HG02763 (cell line): ENCODE measurements at regions not wholly inside any gene's neighbourhood (a gene's known extent, or its start where the extent isn't known, plus 50 kb on each side); places are given as distances from the start of the nearest gene placed in this dataset.
"Not testable (repeated sequence)": the region's sequence is repeated elsewhere in the genome, so short reads cannot be mapped to it uniquely, and the experiment has no call there.

ENCODE experiments used
- ATAC-seq: cut with Tn5 transposase; IDR thresholded peaks from one replicate; pipeline ENCODE4 v1.9.1; 2021; ENCODE audit warnings: mild to moderate bottlenecking, moderate library complexity; ENCODE audit not compliant: unreplicated experiment

DNA sequence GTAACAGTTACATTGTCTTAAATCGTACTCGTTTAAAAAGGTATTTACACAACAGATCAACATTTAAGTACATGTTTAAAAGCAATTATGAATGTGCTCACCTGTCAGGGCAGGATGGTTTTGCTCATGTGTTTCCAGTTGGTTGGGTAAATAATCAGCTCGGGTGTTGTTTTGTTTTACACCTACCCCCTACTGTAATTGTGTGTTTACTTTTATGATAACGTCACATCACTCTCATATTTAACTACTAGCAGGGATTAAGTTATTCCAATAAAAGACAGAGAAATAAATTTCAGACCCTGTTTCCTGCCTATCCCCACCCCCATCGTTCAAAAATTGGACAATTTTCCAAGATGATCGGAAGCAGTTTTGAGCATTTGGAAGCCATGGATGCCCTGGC is 390.2 kb downstream of the SEC14L1 start:
- ATAC-seq: no peak

DNA sequence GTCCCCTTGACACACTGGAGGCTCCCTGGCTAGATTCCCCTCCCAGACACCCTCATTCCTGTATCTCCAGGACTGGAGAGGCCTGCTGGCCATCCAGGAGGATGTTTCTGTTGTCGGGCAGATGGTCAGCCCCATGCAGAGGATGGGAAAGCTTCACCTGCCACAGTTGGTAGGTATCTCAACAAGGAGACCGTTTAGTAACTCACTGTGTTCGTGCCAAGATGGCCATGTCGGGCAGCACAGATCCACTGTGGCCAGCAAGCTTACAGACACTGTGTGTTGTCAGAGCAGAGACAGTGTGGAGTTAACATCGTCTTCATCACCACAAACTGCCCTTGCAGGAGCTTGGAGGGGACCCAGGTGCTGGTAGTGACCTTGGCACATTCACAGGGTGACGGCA is 390.9 kb downstream of the SEC14L1 start:
- no peak for ATAC-seq

DNA sequence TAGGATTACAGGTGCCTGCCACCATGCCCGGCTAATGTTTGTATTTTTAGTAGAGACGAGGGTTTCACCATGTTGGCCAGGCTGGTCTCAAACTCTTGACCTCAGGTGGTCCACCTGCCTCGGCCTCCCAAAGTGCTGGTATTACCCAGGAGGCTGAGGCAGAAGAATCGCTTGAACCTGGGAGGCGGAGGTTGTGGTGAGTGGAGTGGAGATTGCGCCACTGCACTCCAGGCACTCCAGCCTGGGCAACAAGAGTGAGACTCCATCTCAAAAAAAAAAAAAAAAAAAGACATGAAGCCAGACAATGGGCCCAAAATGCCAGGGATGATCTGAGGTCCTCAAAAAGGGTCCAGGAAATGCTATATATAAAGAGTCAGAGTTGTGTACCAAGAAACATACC is 392.9 kb downstream of the SEC14L1 start:
- ATAC-seq: not testable (repeated sequence)

DNA sequence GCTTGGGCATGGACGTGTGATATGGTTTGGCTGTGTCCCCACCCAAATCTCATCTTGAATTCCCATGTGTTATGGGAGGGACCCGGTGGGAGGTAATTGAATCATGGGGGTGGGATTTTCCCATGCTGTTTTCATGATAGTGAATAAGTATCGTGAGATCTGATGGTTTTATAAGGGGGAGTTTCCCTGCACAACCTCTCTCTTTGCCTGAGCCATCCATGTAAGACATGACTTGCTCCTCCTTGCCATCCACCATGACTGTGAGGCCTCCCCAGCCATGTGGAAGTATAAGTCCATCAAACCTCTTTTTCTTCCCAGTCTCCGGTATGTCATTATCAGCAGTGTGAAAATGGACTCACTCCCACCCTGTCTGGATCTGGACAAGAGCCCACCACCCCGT is 393.4 kb downstream of the SEC14L1 start:
- ATAC-seq: no peak

DNA sequence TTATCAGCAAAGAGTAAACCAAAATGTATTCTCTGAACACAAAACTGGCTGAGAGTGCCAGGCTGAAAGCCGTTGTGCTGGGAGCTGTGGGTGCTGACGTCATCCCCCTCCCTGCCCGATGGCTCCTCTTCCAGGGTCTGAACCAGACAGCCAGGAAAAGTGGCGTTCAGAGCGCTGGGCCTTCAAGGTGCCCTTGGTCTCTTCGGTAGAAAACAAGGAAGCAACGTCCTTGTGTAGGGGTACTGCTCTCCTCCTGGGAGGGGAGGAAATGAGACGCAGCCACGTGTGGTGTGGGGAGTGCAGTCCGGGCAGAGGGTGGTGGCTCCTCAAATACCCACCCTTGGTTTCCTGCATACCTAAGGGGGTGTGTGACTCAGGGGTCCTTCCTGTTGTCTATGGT is 394.7 kb downstream of the SEC14L1 start:
- no peak for ATAC-seq

DNA sequence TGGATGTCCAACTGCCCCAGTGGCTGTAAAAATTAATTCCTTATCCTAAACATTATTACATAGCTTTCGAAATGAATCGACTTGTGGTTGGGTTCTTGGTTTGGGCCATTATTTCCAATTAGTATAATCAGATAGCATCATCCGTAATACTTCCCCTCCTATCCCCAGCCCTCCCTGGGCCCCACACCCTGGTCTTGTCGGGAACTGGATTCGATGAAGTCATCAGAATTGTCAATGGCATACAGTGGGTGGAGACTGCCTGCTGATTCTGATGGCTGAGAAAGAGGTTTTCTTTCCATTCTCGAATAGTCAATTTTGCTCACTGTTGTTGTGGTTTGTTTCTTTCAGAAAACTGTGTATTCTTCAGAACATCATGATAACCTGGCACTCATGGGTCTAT is 395.1 kb downstream of the SEC14L1 start:
- ATAC-seq: no peak

DNA sequence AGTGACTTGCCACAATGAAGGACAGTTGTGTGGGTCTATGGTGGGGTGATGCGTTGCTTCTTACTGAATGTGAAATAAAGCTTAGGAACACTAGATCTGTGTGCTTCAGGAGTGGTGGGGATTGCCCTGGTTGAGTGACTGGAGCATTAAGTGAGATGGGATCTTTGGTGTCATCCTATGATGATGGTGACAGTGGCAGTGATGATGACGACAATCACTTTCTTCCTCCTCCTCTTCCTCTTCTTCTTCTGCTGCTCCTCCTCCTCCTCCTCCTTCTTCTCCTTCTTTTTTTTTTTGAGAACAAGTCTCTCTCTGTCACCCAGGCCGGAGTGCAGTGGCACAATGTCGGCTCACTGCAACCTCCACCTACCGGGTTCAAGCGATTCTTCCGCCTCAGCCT is 396.8 kb downstream of the SEC14L1 start:
- ATAC-seq: no peak

DNA sequence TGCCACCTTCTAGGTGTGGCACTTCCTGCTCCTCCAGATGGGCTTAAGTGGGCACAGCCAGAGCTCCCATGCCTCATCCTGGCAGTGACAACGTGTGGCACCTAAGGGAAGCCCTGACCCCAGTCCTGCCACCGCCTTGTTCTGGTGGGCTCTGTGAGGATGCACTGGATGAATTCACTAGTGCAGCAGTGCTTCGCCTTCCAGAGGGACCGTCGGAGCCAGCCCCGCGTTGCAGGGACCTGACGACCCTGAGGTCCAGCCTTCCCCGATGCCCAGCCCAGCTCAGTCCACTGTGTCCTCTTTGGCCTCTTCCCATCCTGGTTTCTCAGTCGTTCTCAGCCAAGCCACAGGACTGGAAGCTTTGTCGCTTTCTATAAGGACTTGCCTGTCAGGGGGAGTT is 399.8 kb downstream of the SEC14L1 start:
- ATAC-seq: no peak

DNA sequence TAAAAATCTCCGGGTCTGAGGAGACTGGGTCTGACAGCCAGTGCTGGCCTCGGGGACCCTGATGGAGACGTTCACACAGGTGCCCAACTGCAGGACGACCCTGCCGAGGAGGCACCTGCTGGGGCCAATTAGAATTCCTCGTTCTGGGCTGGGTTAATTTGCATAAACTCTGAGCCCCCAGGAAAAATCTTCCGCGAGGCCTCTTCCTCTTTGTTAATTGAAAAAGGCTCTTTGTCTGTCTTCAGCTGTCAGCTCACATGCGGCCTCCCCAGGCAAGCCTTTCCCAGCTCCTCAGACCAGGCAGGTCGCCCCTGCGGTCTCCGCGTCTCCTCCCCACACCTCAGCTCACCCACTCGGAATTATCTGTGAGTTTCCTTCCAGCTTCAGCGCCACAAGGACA is 400.2 kb downstream of the SEC14L1 start:
- ATAC-seq: no peak

DNA sequence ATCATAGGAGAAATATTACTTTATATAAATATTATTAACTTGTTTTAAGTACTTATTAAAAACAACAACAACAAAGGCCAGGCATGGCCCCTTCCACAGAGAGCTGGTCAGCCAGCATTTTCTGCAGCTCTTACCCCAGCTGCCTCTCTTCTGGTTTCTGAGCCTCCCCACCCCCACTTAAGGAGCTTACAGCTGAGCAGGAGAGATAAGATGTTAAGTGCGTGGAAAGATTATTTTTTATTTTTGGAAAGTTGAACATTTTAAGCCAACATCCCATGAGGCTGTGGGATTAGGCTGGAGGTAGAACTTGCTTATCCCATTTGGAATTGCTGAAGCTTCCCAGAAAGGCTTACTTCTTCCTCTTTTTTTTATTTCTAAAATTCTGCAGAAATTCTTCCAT is 401.2 kb downstream of the SEC14L1 start:
- ATAC-seq: no peak

DNA sequence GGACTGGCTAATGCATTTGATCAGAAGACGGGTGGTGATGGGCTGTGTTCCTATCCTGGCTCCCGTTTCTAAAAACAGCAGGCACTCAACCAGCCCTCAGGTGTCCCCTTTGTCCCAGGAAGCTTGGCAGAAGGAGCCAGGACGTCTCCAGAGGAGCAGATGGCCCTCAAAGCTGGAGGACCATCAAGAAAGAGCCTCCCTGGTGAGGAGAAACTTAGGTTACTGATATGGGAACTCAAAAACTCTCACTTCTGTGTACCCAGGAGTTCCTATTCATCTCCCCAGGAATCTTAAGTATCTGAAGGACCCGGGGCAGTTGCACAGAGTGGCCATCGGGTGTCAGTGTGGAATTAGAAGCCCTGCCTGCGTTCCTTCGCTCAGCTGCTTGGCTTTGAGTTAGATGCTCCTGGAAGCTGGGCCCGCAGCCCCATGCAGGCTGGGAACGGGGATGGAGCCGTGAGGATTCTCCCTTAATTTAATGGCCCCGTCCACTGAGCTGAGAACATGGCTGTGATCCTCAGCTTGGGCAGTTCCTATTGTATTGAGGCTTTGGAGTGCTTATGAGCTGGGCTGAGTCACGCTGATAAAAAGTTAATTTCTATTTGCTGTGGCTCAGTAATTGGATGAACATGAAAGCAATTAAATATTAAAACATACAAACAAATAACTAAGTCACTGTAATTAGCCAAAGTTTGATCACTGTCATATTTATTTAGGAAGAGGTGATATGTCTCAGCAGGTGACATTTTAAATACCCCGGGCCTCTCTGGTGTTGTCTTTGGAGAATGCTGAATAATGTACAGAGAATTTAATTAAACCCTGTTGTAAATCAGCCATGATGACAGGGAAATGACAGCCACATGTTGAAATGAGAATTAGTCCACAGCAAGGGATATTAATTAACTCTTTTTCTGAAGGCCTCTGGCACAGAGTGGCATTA is 402.1 kb downstream of the SEC14L1 start:
- ATAC-seq: no peak

DNA sequence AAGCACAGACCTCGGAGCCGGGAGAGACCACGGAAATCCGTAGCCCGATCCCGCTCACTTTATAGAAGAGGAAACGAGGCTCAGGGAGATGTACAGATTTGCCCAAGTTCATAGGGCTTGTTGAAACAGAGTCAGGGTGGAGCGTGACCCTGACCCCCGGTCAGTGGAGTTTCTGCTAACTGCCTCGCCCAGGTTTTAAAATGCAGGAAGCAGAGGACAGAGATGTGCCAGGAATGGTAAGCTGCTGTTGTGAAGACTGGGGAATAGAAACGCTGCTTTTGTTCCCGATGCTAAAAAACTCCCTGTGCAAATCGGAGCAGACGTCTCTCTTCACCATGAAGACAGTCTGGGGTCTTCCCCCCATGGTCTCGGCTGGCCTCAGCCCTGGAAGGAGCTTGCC is 403.0 kb downstream of the SEC14L1 start:
- ATAC-seq: no peak

DNA sequence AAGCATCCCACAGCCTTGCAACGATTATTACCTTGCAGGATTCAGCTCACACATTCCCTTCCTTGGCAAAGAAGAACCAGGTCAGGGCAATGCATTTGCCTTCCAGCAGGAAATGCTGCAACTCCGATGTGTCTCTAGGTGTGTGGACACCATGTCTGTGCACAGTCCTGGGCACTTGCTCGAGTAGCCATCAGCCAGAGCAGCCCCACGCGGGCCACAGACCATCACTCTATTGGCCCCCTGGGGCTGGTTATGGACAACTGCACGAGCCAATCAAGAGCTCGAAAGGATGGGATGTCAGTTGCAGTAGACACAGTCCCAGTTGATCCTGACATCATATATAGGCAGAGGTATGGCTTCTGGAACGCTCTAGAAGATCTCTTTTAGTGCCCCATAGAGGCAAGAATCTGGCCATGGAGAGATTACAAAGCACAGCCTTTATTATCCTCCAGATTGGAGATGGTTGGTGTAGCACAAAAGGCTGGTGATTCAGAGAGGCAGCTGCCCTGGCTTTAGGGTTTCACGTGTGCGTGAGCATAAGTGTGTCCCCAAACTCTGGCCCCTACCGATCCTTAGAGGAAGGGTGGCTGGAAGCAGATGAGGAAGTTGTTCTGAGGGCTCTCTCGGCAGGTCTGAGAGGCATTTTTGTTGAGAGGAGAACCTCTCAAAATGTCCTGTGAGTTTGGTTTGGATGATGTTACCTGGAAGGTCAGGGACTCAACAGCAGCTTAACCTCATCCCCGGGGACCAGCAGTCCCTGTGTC is 403.8 kb downstream of the SEC14L1 start:
- no peak for ATAC-seq

DNA sequence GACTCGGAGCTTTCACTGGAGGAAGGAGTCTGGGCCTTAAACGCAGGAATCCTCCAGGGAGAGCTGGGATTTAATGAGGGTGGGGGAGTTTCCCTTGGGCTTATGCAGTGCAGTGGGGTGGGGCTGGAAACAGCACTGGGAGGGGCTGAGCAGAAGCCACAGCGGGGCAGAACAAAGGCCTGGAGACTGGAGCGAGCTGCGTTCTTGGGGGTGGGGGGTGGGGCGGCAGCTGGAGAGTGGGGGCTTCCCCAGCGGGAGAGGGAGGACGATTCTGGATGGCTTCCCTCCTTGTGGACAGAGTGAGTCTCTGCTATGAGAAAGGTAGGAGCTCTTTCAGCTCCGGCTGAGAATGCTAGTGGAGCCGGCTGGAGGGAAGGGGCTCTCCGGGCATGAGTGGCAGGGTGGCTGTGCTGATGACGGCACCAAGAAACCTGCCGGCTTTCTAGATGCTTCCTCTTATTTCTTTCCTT is 406.0 kb downstream of the SEC14L1 start:
- ATAC-seq: no peak

DNA sequence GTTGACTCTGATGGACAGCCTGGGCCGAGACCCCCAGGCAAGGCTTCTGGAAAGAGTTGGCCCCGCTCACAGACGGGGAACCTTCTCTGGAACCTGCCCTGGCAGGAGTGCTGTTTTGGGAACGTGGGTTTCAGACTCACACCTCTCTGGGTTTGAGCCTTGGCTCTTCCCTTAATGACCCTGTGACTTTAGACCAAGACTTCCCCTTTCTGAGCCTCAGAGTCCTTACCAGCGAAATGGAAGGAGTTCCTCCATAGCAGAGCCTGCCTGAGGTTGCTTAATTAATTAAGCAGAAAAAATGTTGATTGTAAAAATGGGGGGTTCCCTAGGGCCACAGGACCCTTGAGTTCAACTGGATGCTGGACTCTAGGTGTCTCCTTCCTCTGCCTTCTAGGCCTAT is 408.2 kb downstream of the SEC14L1 start:
- ATAC-seq: no peak

DNA sequence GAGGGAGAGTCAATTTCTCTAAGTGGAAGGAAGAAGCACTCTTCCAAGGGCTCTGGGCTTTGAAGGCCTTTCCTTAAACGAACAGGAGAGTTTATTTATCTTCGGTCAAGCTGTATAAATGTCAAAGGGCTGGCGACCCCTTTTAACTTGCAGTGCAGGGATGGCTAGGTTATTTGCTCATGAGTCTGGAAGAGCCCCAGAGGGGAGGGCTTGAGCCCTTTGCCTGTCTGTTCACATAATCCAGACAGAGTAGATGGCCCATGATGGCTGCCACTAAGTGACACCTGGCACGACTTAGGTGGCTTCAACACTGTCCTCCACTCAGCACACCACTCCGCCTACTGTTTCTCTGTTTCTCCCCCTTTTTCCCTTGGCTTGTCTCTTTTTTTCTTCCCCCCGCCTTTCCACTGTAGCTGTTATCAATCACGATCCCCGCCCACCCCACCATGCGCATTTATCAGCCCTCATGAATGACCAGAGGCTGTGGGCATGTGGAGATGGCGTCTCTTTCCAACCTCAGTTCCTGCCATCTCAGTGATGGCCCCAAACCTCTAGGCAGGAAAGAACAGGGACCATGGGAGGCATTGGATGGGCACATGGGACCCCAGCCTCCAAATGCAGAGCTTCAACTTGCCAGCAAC is 408.7 kb upstream of the TNRC6C start:
- no peak for ATAC-seq

DNA sequence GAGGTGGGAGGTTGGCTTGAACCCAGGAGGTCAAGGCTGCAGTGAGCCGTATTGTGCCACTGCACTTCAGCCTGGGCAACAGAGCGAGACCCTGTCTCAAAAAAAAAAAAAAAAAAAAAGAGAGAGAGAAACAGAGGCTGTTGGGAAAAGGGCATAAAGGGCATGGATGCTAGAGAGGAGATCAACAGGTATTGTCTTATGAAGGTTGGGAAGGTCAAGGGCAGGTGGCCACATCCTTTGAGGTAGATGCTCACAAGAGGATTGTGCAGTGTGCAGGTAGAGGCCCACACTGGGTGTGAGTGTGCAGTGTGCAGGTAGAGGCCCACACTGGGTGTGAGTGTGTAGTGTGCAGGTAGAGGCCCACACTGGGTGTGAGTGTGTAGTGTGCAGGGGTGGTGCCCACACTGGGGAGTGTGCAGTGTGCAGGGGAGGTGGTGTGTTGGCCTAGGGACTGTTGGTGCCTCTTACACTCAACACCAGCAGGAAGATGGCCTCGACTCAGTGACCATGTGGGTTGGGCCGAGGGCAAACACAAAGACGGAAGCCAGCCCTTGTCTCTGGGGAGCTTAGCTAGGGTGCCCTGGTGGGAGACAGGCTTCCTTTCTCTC is 404.9 kb upstream of the TNRC6C start:
- no peak for ATAC-seq

DNA sequence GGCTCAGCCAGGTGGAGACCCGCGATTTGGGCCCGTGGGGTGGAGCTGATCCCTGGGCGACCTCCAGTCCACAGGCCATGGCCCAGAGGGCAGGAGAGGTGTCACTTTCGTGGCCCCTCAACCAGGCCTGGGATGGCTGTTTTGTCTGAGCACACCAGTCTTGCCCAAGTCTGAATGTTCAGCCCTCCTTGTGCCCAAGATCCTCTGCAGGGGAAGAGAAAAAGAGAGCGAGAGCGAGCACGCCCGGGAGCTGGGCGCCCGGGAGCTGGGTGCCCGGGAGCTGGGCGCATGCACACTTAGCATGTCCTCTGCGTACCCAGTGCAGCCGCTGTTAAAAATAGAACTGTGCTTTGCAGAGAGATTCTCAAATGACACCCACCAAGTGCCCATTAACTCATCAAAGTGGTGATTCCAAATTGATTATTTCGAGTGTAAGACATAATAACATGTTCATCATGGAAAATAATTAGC is 403.3 kb upstream of the TNRC6C start:
- no peak for ATAC-seq

DNA sequence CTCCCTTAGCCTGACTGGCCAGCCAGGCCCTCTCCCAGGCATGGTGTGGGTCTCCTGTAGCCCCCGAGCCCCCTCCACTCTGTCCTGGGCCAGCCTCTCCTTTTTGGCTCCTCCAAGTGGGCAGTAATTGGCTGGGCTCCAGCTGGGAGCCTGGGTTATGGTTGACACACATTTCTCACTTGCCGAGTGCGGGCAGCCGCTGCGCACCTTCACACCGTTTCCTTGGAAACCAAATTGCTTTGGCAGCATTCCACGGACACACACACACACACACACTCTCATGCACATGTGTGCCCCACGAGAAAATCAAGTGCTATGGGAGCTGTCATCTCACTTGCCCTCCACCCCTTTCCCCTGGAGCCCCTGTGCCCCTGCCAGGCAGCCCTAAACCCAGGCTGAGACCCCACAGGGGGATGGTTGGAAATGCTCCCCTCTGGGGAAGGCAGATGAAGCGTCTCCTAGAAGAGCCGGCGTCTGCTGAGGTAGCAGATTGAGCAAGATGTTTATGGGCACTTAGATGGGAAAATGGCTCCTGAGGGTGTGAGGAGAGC is 402.7 kb upstream of the TNRC6C start:
- no peak for ATAC-seq

DNA sequence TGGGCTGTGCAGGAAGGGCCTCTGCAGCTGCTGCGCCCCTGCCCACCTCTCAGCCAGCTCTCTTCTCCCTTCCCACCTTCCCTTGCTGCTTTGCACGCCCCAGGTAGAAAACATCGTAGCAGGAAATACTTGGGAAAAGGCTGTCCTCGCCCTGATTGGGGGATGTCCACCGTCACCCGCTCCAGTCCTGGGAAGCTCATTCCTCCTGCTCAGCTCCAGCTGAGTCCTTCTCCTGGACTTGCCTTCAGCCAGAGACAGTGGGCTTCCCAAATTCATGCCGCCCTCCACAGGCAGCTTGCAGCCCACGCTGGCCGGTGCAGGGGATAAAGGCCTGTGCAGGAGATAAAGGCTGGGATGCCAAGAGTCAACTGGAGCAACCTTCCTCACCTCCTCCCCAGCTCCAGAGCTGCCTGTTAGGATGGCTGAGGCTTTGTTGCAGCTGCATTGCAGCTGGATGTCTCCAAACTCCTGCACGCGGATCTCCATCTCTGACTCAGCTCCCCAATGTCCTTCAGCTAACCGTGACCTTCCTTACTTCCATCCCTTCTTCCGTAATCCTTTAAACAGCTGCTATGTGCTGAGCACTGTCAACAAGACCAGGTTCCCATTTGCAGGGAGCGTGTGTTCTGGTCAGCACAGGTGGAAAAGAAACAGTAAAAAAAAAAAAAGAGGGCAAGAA is 402.0 kb upstream of the TNRC6C start:
- ATAC-seq: no peak
